IPS-NIHi11 (cell line): ENCODE measurements at regions not wholly inside any gene's neighbourhood (a gene's known extent, or its start where the extent isn't known, plus 50 kb on each side); places are given as distances from the start of the nearest gene placed in this dataset.

Experiments used
- DNase-seq: peaks from one replicate; pipeline ENCODE4 v3.0.0; 2012; ENCODE audit warnings: mixed read lengths, low spot score

DNA sequence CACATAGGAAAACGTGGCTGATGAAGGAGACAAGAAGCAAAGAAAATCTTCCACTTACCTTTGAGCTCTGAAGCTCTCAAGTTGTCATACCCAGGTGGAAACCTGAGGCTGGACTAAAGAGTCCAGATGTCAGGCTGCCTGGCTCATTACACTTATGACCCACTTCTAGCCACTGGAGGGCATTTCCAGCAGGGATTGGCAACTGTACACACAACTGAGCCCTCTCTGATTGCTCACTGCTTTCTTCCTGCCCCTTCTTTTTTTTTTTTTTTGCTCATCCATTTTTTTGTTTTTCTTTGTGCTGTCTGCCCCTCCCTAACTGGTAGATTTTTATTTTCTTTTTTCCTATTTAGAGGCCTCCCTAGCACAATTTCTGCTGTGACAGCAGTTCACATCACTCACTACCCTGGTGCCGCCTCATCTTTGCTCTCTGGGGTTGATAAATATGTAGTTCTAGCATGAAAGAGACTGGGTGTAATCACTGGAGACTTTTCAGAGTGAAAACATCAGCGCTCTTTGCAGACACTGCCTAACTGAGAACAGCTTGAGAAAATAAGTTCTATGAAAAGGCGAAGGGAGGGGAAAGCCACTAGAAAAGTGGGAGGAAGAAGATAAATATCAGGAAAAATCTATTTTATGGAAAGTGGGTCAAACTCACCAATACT, 334.5 kb downstream of the NUF2 start:
- no peak for DNase-seq

DNA sequence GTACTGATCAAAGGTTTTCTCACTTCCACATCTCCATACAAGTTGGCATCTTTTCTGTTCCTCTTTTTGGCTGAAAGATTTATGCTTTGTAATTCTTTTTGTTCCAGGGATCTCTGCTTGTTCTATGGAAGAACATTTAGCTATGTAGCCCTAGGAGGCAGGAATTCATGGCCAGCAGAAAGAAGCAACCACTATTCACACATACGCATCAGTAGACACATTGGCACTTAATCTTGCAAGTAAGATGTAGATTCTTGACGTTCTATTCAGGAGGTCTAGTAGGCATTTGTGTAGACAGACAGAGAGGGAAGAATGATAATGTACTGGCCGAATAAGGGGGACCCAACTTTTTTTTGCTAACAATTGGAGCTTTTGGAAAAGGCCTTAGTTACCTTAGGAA, 336.0 kb downstream of the NUF2 start:
- DNase-seq = no peak

DNA sequence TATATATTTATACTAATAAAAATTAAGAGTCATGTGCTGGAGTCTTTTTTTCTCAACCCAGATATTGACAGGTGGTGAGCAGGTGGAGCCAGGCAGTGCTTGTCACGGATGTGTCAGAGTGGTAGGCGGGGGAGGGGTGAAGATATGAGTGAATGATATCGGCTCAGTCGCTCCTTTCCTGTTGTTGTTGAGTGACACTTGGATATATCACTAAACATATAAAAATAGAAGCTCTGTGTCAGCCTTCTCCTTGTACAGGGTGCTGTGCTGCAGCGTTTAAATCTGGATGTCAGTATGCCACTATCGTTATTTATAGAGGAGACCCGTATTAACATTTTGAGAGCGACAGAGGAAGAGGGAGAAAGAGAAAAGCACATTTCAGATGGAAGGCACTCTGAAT, 339.6 kb downstream of the NUF2 start:
- DNase-seq = no peak

DNA sequence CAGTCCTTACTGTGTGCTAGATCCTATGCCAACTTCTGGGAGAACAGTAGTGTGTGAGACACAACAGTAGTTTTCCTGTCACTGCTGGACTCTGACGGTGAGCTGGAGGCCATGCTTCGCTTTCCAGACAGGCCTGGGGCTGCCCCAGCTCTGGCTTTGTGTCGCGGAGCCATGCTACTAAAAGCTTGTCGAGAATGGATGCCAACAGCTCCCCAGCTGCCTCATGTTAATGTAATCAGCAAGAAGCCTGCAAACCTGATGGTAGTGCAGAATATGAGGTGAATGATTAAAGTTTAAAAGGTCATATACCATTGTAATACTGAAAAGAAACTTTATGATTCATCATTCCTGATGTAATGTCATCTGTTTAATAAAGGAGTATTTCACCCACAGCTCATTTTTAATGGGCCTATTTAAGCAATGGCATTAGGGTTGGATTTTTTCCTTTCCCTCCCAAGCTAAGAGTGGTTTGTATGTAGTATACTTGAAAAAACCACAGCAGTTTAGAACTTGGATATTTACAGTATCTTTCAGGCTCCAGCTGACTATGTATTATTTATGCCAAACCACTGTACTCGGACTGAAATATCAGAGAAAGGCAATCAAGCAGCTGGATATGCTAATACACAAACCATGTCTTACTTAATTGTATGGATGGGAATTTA, 343.0 kb downstream of the NUF2 start:
- DNase-seq = no peak

DNA sequence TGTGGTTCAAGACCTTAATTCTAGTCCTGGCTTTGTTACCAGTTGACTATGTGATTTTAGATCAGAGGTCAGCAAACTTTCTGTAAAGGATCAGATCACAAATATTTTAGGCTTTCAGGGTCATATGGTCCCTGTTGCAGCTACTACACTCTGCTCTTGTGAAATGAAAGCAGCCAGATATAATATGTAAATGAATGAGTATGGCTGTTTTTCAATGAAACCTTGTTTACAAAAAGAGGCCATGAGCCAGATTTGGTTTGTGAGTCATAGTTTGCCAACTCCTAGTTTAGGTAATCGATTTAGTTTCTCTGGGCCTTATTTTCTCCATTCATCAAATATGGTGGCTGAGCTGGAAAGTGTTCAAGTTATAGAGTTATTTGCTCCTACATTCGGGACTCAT, 346.7 kb downstream of the NUF2 start:
- no peak for DNase-seq

DNA sequence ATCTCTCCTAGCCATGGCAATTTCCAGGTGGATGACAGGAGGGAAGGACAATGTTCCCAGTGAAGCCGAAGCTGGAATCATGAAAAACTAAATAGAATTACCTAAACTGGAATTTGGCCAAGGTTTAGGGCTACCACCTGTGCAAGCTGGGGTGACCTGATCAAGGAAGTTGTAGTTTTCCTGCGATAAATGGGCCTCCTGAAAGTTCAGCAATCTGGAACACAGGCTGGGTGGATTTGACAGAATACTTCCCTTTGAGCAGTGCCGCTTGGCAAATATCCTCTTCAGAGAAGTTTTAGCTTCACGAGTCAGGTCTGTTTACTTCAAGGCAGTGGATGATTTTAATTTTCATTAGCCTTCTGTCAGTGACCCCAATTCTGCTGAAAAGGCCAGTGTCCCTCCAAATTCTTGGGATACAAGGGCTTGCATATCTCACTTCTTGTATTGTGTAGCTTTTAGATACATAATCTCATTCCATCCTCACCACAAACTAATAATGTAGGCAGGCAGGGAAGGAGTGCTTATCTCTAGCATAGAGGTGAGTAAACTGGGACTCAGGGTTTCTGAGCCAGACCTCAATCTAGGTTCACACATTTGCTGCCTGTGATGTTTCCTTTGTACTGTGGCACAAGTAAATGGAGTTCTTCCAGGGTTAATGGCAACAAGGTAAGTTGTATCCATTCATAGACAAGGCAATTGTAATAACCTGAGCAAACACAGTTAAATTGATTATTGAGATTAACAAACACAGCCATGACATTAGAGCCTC, 349.4 kb downstream of the NUF2 start:
- no peak for DNase-seq

DNA sequence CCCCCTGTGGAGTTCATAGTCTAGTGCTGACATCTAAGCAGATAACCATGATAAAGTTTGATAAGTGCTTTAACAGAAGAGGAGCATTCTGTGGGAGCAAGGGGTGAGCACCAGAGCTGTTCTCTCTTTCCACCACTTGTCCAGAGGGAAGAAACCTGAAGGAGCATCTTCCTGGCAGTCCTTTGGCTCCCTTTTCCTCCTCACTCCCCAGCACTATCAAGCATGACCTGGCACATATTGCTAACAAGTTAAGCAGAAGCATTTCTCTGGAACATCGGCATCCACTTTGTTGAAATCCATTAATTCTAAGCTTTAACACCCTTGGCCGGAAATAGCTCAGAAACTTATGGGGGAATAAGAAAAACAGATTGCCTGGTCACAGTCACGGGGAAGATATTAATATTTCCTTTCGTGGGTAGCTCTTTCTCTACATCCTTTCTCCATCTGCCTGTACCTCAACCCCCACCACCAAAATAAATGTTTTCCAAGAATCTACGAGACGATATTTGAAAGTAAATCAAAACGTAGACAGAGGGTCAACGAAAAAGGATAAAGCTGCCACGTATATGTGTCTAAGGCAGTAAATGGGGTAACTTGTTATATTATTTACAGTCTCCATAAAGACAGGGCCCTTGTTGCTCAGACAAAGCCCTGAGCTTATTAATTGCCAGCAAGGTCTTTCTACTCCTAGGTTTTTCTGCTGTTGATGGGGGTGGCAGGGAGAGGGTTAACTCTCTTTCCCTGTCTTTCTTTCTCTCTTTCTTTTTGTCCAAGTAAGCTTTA, 351.4 kb downstream of the NUF2 start:
- DNase-seq = no peak

DNA sequence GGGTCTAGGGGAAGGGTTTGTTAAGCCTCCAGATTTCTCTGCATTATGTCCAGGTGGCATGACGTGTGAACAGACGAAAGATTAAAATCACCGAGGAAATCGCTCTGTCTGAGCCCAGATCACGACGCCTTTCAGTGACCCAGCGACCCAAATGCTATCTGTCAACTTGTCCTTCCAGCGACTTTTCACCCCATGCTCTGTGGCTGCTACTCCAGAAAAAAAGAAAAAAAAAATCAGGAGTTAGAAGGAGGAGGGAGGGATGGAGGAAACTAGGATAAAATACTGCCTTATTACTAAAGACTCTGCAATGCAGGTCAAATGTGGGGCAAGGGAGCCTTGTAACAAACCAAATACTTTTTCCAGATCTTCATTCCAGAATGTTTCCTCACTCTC, 352.0 kb downstream of the NUF2 start:
- DNase-seq = no peak

DNA sequence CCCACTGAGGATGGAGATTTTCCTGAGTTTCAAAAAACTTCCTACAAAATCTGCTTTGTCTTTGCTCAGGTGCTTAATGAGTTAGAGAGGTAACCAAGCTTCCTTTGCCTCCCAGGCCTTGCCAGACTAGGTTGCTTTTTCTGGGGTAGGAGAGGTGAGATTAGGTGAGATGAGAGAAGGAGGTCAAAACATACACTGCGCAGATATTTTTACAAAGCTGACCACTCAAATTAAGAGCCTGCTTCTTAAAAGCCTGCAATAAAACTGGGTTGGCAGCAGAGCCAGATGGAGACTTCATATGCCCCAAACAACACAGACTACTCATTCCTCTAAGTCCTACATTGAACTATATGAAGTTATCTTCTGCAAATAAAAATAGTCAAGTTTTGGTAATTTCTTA, 352.5 kb downstream of the NUF2 start:
- DNase-seq = no peak

DNA sequence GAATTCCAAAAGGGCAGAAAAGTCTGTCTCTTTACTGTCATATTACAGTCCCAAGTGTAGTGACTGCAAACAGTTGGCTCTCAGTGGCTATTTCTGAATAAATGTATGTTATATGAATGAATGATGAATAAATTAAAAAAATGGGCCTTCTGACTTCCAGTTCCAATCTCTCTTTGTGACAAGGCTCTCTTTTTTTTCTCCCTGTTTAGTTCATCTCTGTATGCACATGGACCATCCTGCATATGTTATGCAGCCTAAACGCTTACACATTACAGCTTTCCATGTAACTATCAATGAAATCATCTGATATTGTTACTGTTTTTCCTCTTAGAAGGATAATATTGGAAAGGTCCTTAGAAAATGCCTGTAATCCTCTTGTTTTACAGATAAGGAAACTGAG, 363.0 kb downstream of the NUF2 start:
- DNase-seq = no peak

DNA sequence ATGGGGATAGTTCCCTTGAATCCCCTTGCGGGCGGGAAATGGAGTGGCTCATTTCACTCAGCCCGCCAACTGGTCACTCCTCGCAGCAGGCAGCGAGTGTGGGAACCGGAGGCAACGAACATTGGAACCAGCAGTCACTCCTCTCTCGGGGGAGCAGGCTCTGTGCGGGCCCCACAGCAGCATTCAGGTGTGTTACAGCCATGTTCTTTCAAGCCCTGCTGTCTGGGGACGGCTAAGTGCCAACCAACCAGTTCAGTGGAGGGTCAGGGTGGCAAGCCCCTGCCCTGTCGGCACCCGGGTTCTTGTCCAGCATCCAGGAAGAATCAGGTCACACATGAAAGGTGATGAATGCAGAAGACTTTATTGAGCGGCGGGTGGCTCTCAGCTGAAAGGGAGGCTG, 370.5 kb downstream of the NUF2 start:
- no peak for DNase-seq

DNA sequence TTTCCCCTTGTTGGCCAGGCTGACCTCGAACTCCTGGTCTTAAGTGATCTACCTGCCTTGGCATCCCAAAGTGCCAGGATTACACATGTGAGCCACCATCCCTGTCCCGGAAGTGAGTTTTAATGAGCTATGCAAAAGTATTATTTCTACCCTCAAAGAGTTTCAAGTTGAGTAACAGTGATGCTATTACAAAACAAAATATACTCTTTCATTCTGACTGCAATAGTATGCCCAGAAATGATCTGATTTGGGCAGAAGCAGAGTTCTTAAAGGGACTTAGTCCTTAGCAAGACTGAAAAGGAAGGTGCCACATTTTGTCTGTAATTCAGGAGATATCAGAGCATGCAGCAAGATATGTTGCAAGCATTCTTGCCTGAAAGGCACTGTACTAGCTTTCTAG, 375.4 kb downstream of the NUF2 start:
- DNase-seq = no peak

DNA sequence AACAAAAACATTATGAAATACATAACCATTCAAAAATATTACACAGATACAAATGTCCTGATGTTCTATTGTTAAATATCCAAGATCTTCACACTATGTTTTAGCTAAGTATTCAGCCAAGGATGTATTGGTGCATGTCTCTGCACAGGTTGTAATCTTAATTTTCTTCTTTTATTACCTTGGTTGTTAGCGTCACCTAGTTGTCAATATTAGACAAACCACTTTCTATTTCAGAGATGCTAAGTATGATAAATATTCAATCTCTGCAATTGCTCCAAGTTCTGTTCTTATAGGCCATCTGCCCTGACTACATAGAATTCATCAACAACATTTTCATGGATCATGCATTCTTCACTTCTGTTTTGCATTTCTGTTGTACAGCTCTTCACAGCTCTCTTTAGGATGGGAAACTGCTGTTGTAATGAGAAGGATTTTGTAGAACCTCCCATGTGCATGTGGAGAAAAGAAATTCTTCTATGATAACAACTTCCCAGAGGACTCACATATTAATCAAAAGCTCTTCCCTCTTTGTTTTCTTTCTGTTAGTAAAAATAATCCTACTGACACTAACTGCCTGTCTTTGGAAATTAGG, 380.1 kb downstream of the NUF2 start:
- DNase-seq = no peak

DNA sequence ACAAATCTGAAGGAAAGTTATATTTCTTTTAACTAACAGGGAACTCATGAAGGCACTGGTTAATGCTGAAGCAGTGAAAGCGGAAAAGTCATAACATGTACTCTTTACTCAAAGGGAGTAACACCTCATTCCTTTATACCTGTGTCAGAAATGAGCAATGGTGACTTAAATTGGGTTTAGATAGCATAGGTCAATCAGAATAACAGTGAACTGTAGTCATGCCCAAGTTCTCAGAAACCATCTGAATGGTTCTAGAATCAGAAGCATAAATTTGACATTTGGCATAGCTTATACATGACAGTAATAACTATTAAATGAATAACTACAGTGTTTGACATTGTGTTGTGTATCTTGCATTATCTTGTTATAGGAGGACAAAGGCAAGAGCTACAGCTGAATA, 382.0 kb downstream of the NUF2 start:
- no peak for DNase-seq

DNA sequence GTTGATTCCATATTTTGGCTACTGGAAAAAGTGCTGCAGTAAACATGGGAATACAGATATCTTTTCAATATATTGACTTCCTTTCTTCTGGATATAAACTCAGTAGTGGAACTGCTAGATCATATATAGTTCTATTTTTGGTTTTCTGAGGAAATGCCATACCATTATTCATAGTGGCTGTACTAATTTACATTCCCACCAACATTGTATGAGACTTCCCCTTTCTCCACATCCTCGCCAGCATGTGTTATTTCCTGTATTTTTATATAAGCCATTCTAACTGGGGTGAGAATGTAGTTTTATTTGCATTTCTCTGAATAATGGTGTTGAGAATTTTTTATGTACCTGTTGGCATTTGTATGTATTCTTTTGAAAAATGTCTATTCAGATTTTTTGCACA, 385.2 kb downstream of the NUF2 start:
- no peak for DNase-seq

DNA sequence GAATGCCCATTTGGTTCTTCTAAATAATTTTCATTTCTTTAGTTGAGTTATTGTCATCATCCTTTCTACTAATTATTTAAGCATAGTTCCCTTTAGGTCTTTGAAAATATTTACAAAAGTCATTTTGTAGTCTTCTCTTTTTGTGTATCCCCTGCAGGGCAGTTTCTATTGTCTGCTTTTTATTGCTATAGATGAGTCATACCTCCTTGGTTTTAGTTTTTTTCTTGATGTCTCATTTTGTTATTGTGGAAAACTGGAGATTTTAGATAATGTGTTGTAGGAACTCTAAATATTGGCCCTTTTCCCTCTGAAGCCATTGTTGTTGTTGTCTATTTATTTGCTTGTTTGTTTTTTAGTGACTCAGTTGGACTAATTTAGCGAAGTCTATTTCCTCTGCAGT, 387.9 kb downstream of the NUF2 start:
- no peak for DNase-seq

DNA sequence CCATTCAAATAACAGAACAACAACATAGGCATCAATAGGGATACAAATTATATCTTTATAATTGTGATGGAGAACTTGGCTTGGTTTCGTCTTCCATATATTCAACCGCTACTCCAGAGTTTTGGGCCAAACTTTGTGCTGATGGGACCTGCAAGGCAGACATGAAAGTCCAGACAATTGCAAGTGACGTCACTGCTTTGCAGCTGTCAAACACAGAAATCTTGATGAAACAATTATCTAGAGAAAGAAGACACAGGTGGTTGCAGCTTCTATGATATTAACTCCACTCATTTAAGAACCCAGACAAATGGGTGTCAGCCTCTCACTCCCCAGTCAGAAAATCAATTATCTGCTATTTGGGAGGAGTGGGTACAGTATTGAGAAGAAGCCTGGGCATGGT, 390.6 kb downstream of the NUF2 start:
- no peak for DNase-seq

DNA sequence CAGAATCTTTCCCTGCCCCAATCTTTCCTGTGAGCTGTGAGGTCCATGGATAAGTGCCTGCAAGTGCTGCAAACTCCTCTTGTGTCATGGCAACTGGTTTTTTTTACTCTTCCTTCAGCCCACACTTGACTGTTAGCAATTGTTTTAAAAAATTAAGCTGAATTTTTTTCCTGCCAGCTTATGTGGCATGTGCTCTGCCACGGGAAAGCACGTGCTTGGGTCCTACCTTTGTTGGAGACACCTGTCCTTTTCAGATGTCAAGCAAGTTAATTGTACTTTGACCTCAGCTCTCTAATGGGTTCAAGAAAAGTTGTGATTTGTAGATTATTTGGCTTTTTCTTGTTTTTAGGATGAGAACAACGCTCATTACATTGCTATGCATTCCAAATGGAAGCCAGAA, 398.5 kb downstream of the NUF2 start:
- DNase-seq = no peak

DNA sequence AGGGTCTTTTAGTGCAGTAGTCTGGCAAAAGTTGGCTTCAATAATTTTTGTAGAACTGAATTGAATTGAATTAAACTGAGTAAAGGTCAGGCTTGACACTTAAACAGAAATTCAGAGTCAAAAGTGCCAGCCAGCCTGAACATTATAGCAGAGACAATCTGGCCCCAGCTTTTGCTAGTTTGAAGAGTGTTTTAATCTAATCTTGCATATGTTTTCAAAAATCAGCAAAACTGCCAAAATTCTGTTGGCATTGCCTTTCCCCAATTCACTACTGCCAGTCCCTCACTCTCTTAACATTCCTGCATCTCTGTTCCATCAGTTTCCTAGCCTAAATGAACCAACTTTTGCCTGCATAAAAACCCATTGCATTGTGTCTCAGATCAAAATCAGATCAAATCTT, 403.8 kb downstream of the NUF2 start:
- DNase-seq = no peak

DNA sequence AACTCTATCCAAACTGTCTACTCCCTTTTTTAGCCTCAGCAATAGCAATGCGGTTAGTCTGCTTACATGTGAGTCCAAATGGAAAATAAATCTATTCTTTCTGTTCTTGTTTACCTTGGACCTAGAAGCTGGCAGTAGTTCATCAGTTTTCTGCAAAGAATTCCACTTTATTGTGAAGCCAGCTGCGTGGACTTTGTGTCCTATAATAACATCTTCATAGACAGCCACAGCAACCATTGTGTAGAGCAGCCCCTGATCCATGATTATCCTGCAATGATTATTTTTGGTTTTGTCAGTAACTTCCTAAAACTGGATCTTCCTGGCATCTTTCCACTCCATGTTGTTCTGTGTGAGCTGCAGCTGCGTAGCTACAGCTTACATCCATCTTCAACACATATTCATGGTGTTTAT, 408.7 kb downstream of the NUF2 start:
- no peak for DNase-seq

DNA sequence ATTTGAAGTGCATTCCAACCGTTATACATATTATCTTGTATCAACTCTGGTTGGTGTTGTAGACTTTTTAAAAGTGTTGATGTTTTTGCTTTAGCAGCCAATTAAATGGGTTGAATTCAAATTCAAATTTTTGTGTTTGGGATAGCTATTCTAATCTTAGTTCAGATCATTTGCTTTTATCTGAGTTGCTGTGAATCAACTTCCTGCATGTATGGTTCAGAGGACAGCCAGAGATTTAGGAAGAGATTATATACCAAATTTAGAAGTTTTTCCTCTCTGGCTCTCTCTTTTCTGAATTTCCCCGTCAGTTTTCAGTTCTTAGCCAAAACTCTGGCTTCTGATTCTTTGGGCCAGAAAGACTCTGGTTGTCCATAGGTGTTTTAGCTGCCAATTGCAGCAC, 415.5 kb downstream of the NUF2 start:
- DNase-seq = no peak

DNA sequence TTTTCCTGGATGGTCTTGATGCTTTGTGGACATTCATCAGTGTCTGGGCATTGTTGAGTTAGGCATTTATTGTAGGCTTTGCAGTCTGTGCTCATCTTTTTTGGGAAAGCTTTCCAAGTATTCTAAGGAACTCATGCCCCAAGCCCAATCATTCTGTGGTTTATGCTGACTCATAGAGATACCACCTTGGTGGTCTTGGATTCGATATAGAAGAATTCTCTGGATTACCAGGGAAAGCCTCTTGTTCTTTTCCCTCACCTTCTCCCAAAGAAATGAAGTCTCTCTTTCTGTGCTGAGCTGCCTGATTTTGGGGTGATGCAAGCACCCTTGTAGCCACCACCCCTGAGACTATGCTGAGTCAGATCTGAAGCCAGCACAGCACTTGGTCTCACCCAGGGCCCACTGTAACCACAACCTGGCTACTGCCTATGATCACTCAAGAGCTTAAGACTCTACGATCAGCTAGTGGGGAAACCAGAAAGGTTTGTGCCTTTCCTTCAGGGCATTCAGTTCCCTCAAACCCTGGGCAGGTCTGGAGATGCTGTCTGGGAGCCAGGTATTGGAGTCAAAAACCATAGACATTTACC, 422.6 kb downstream of the NUF2 start:
- DNase-seq = no peak
